Renal cortex interstitium (tissue), 11 donors: ENCODE measurements at regions not wholly inside any gene's neighbourhood (a gene's known extent, or its start where the extent isn't known, plus 50 kb on each side); places are given as distances from the start of the nearest gene placed in this dataset.
A peak's percentile ranks its signal among the peaks of the same experiment; 100 is the strongest.
"Not testable (repeated sequence)": the region's sequence is repeated elsewhere in the genome, so short reads cannot be mapped to it uniquely, and the experiment has no call there.

Source experiments
- DNase-seq, 11 donors: peaks; one replicate each; pipeline ENCODE4 v3.0.0-alpha.2; 2013; ENCODE audit warnings: low read depth in 9 of 11, low spot score in 4 of 11; ENCODE audit errors: extremely low read depth in 1 of 11

- no peak for DNase-seq
These were observed 154.8 kb upstream of the FHL2 start for GRCh38 chr2:105553538-105554196.

DNA sequence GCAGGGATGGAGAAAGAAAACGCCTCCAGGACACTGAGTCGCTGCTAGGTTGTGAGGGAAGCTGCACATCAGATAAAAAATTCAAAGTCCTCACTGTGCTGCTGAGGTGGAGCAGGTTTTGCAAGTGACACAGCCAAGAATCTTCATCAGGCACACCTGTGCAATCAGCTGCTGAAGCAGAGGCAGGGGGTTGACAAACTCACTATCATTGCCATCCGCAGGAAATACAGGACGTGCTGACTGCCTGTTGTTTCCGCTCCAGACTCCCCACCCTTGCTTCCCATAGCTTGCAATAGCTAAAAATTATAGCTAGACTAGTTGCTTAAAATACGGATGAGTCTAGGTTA, 147.8 kb upstream of the FHL2 start:
- DNase-seq: no peak

DNA sequence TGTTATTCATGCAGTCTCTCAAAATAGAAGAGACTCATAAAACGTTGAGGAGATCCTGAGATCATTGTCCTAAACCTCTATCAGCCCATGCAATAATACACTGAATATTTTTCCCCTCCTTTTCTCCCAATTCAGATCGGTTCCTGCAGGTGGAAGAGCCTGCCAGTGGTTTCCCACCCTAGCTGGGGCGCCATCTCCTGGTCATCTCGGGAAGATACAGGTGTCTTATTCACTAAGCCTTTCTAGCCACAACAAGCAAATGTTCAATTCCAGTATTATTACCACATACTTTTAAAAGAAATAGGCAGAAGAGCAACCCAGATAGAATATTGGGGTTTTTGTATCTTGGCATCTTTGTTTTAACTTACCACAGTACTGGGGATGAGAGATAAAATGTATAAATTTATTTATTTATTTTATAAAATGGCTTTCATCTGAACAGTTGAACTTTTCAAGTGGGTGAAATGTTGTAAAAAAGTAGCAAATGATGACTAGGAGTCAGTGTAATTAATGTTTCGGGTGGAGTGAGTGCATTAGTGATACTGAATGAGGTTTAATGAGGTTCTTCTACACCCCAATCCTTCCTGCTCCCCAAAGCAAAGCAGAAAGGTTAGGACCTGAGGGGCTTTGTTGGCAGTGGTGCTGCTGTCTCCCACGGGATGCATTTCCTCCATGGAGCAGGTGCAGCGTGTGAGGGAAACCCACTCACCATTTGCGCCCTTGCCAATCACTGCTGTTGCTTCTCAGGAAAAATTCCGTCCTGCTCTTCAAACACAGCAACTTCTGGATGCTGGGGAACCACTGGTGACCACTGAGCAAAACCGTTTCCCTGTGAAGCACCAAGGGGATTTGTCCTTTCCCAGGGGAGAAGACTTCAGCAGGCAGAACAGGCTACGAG, 147.1 kb upstream of the FHL2 start:
- DNase-seq: peak in 4 of 11 donors; percentile 38 to 63 (median 46)

DNA sequence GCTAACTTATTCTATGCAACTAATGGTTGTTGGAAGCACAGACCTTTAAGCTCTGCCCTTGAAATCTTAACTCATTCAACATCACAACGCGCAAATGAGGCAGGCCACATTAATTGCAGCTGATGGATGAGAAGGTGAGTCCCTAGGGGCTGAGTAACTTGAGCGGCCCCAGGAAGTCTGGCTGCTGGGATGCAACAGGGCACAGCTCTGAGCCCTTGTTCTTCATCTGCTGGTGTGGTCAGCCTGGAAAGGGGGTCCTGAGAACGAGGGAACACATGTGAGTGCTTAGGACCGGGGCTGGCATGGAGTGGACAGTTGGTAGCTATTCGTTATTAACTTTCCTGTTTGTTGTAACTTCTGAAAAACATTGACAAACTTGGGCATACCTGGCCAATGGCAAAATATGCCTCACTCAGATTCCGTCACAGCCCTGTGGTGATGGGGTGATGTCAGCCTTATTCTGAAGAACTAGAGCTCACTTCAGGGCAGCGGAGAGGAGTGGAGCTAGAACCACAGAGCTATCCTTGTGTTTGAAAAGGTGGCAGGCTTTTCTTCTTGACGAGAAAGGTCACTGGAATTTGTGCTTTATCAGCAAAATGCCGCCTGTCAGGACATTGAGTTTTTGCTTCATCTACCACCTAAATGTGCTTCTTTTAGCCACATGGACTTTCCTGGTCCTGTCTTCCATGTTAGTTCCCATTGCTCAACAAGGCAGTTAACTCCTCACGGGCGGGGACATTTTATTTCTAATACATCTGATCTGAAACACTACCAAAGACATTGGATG, 145.9 kb upstream of the FHL2 start:
- DNase-seq: no peak

- no peak for DNase-seq
These were observed 142.6 kb upstream of the FHL2 start for GRCh38 chr2:105541189-105542050.

- DNase-seq: no peak
These were observed 141.8 kb upstream of the FHL2 start for GRCh38 chr2:105540642-105541041.

DNA sequence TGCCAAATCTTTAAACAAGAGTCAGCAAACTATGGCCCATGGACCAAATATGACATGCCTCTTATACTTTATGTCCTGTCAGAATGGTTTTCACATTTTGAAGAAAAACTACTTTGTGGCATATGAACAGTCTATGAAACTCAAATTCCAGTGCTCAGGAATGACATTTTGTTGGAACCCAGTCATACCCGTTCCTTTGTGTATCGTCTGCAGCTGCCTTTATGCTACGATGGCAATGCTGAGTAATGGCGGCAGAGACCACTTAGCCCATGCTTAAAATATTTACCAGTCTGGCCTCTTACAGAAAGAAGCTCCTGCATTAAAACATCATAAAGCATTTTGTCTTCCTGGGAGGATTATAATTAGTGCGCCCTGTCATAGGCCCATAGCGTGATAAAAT, 140.5 kb upstream of the FHL2 start:
- DNase-seq: no peak

- DNase-seq: no peak
These were observed 140.0 kb upstream of the FHL2 start for GRCh38 chr2:105538840-105539239.

DNA sequence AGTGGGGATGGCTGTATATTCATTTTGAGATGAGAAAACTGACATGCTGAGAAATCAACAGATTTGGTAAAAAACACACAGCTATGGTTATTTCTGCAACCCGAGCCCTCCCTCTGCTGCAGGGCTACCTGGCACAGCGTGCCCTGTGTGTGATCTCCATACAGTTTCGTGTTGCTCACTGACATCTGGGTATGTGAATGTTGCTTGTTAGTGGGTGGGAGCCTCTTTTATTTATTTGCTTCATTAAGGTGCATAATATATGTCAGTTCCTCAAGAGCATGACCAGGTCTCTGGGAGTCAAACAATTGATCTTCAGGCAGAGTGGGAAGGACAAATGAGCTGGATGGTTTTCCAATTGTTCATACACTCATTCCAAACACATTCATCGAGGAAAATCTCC, 139.1 kb upstream of the FHL2 start:
- no peak for DNase-seq

DNA sequence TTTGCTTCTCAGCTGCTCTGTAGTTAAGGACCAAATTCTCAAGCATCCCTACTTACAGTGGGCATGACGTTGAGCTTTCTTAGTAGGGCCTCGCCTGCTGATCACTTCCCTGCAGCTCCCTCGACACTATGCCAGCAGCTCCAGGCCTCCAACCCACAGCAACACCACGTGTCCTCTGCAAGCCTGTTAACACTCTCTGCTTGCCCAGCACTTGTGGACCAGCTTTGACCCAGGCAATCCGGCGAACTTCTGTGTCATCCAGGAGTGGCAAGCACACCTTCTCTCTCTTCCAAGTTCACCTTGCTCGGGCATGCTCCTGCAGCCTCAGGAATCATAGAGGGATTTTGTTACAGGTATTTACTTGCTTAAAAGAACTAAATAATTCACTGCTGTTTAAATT, 138.6 kb upstream of the FHL2 start:
- DNase-seq: no peak

DNA sequence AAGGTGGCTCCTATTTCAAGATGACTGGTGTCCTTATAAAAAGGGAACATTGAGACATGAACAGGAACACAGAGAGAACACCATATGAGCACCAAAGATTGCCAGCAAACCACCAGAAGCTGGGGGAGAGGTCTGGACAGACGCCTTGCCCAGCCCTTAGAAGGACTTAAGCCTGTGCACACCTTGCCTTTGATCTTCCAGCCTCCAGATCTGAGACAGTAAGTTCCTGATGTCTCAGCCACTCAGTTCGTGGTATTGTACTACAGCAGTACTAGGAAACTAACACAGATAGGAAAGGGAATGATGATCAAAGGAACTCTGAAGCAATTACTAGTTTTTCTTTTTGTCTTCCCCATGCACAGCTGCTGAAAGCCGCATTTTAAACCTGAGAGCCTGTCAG, 137.3 kb upstream of the FHL2 start:
- DNase-seq: no peak

GRCh38 chr2:105529258-105529657, 130.4 kb upstream of the FHL2 start:
- DNase-seq: not testable (repeated sequence)

GRCh38 chr2:105526000-105526925, 127.4 kb upstream of the FHL2 start:
- DNase-seq: no peak

GRCh38 chr2:105525201-105525600, 126.3 kb upstream of the FHL2 start:
- DNase-seq: no peak

DNA sequence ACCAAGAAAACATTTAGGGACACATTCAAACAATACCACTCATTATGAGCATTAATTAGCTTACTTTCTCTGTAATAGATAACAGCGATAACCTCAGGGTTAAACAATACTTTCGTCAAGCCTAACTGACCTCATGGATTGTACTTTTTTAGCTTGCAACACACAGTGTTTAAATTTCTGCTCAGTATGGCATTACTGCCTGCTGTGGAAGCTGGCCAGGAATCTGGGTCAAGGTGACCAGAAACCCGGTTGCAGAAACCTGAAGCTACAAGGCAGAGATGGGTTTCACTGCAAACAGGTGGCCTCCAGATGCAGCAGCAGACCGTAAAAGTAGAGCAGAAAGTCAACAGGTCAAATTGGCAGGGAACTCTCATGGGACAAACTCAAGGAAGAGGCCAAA, 123.8 kb upstream of the FHL2 start:
- DNase-seq: peak in 4 of 11 donors; percentile 6 to 22 (median 16)

GRCh38 chr2:105521616-105522015, 122.8 kb upstream of the FHL2 start:
- DNase-seq: no peak

DNA sequence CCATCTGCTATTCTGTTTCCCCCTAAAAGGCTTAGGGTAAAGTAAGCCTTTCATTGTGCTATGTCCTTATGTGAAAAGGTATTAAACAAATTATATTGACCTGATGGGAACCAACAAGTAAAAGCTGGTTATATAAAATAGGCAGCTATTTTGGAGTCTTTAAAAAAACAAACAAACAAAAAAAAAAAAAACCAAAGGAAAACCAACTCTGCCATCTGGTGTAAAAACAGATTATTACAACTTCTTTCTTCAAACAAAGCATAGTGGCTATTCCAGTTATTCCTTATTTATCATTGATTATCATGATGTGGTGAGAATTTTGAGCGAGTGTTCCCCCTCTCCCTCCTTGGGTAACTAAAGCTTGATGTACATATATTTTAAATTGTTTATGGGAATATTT, 122.3 kb upstream of the FHL2 start:
- peak in 5 of 11 donors; percentile 13 to 28 (median 14) for DNase-seq

- no peak for DNase-seq
These were observed 120.7 kb upstream of the FHL2 start for GRCh38 chr2:105519516-105519915.
